SU-DHL-6 (cell line): ENCODE measurements at regions not wholly inside any gene's neighbourhood (a gene's known extent, or its start where the extent isn't known, plus 50 kb on each side); places are given as distances from the start of the nearest gene placed in this dataset.

Source experiments
- H2AFZ ChIP-seq: fragments of 200-600 bp; sonication (generic); 2 replicates; pipeline ENCODE4 v1.6.1; 2014; ENCODE audit warnings: low read depth, mild to moderate bottlenecking, moderate library complexity, mixed read lengths, antibody characterized with exemption, low read length; ENCODE audit not compliant: severe bottlenecking
- H3F3A ChIP-seq: fragments of 200-600 bp; shearing (Covaris generic); 2 replicates; pipeline ENCODE4 v1.6.0; 2016; ENCODE audit warnings: antibody characterized with exemption, mild to moderate bottlenecking; ENCODE audit not compliant: insufficient read depth
- H3K27ac ChIP-seq: fragments of 200-600 bp; sonication (generic); 2 replicates; pipeline ENCODE4 v1.5.1; 2016; ENCODE audit warnings: low read depth, mild to moderate bottlenecking, low read length, moderate library complexity, mixed read lengths
- H3K27me3 ChIP-seq: fragments of 200-600 bp; sonication (generic), shearing (Covaris generic); 2 replicates; pipeline ENCODE4 v1.6.0; 2014; ENCODE audit warnings: mild to moderate bottlenecking, low read length
- H3K36me3 ChIP-seq: fragments of 200-600 bp; sonication (generic); 2 replicates; pipeline ENCODE4 v1.6.1; 2014; ENCODE audit warnings: mild to moderate bottlenecking, low read length, mixed read lengths
- H3K4me2 ChIP-seq: fragments of 300-600, 200-600 bp; shearing (Covaris generic), sonication (generic); 2 replicates; pipeline ENCODE4 v1.6.0; 2014; ENCODE audit warnings: low read length, low read depth, mild to moderate bottlenecking; ENCODE audit not compliant: poor library complexity, severe bottlenecking
- H3K4me3 ChIP-seq: fragments of 200-600 bp; sonication (generic); 2 replicates; pipeline ENCODE4 v1.5.1; 2014; ENCODE audit warnings: antibody characterized with exemption, low read length, mild to moderate bottlenecking, mixed read lengths; ENCODE audit not compliant: insufficient read depth, poor library complexity, severe bottlenecking
- H3K79me2 ChIP-seq: fragments of 200-600 bp; sonication (generic); 2 replicates; pipeline ENCODE4 v1.6.1; 2014; ENCODE audit warnings: mild to moderate bottlenecking, low read length, moderate library complexity; ENCODE audit not compliant: insufficient read depth
- H3K9ac ChIP-seq: fragments of 200-600 bp; sonication (generic); 2 replicates; pipeline ENCODE4 v1.7.0; 2014; ENCODE audit warnings: mild to moderate bottlenecking, low read length
- H3K9me2 ChIP-seq: fragments of 200-600 bp; sonication (generic); replicated peaks from 2 replicates; pipeline ENCODE4 v1.6.1; 2014; ENCODE audit warnings: low read length; ENCODE audit not compliant: insufficient read depth
- H3K9me3 ChIP-seq: fragments of 200-600 bp; sonication (generic); 2 replicates; pipeline ENCODE4 v1.6.1; 2014; ENCODE audit warnings: low read length, mixed read lengths; ENCODE audit not compliant: insufficient read depth
- H4K20me1 ChIP-seq: fragments of 200-600 bp; sonication (generic); 2 replicates; pipeline ENCODE4 v1.6.1; 2014; ENCODE audit warnings: low read depth, mild to moderate bottlenecking, antibody characterized with exemption, low read length, moderate library complexity, mixed read lengths
- EZH2phosphoT487 ChIP-seq: fragments of 200-600 bp; sonication (generic), shearing (Covaris generic); conservative IDR thresholded peaks from 2 replicates; pipeline ENCODE4 v1.6.1; 2018; ENCODE audit warnings: mild to moderate bottlenecking, antibody characterized with exemption, low read length, moderate library complexity, mixed read lengths
- TF ChIP-seq, protein P1 (sequence below): fragments of 200-600 bp; sonication (generic); IDR thresholded peaks from one replicate; pipeline ENCODE4 v1.5.1; 2017; ENCODE audit warnings: antibody characterized with exemption, mild to moderate bottlenecking, low read length, moderate library complexity; ENCODE audit not compliant: insufficient read depth, poor library complexity, severe bottlenecking

DNA sequence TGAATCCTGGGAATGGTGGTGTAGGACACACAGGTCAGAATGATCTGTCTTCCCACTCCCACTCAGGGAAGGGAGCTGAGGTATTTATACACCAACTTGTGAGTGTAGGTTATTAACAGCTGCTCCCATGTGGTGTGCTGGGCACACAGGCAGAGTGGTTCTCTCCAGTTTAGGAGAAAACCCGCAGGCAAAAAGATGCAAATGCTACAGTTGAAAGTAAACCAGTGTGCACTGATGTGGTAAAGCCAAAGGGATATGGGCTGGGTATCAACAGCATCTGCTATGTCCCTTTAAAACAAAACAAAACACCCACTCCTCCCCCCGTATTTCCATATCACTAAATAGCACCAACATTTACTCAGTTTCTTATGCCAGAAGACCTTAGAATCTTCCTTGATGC lies 75.4 kb upstream of the SYT13 start:
- H3K79me2 ChIP-seq, result no peaks in the 10 kb centered on the region
- H3K4me3 ChIP-seq, result no peak overlapping the region
- no peaks in the 10 kb centered on the region for H3K9me2 ChIP-seq
- H3K27ac ChIP-seq, result no peak overlapping the region
- TF ChIP-seq, protein P1, sequence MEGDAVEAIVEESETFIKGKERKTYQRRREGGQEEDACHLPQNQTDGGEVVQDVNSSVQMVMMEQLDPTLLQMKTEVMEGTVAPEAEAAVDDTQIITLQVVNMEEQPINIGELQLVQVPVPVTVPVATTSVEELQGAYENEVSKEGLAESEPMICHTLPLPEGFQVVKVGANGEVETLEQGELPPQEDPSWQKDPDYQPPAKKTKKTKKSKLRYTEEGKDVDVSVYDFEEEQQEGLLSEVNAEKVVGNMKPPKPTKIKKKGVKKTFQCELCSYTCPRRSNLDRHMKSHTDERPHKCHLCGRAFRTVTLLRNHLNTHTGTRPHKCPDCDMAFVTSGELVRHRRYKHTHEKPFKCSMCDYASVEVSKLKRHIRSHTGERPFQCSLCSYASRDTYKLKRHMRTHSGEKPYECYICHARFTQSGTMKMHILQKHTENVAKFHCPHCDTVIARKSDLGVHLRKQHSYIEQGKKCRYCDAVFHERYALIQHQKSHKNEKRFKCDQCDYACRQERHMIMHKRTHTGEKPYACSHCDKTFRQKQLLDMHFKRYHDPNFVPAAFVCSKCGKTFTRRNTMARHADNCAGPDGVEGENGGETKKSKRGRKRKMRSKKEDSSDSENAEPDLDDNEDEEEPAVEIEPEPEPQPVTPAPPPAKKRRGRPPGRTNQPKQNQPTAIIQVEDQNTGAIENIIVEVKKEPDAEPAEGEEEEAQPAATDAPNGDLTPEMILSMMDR, result no peak
- no peak overlapping the region for H2AFZ ChIP-seq
- H3K27me3 ChIP-seq, result no peaks in the 10 kb centered on the region
- no peaks in the 10 kb centered on the region for H3F3A ChIP-seq
- H3K4me2 ChIP-seq, result no peak overlapping the region
- no peaks in the 10 kb centered on the region for H3K9me3 ChIP-seq
- H4K20me1 ChIP-seq, result no peaks in the 10 kb centered on the region
- H3K36me3 ChIP-seq, result no peaks in the 10 kb centered on the region
- H3K9ac ChIP-seq, result no peak overlapping the region

DNA sequence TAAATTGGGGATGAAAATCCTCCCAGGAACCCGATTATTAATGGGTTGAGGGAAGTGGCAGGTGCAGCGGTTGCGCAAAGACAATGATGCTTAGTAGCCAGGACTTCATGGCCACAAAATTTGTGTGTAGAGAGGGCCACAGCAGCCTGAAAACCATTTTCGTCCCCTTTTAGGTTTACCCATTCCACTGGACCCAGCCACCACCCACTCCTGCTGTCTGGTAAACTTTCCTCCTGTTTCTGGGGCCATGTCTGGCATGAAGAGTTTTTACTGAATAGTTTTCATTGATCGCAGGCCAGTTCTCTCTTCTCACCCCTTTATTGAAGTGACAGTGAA lies 69.5 kb upstream of the SYT13 start:
- Histone ChIP-seq H4K20me1 (no peaks in the 10 kb centered on the region), H3K36me3 (no peaks in the 10 kb centered on the region), H3K79me2 (no peaks in the 10 kb centered on the region), H3K9me2 (no peaks in the 10 kb centered on the region), H3K27ac (no peak overlapping the region), H3K27me3 (no peaks in the 10 kb centered on the region), H2AFZ (peak overlapping the region; percentile 94), H3K4me2 (peak overlapping the region; percentile 65), H3K9ac (peak overlapping the region; percentile 46), H3K9me3 (no peaks in the 10 kb centered on the region), H3K4me3 (peak overlapping the region; percentile 53), H3F3A (no peaks in the 10 kb centered on the region)
- TF ChIP-seq, protein P1, result no peak
- no peak for TF ChIP-seq EZH2phosphoT487

DNA sequence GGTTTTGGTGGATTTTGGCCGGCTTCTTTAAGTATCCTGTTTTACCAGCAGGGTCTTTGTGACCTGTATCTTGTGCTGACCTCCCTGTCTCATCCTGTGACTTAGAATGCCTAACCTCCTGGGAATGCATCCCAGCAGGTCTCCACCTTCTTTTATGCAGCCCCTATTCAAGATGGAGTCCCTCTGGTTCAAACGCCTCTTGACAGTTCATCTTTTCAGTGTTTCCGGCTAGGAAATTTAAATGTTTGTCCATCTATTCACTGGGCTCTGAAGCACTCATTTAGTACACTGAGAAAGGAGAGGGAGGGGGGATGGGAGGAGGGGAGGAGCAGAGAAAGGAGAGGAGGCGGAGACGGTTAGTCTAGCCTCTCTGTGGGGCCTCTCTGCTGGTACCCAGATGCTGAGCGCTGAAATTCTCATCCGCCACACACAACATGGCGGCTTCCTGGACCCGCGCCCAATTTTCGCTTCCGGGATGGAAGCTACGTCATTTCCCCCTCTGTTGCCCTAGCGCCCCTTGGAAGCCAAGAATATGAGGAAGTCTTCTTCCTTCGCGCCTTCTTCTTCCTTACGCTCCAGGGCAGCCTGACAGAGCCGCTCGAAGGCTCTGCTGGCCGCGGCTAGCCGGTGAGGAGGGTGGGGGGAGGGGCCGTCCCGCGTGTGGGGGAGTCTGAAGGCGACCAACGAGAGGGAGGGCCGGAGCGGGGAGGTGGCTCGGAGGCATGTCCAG lies 69.0 kb upstream of the SYT13 start:
- Histone ChIP-seq H3K79me2 (no peaks in the 10 kb centered on the region), H3K4me2 (peak overlapping the region; percentile 65), H3K9ac (peak overlapping the region; percentile 46), H3K9me2 (no peaks in the 10 kb centered on the region), H3F3A (no peaks in the 10 kb centered on the region), H3K4me3 (peak overlapping the region; percentile 53), H3K27ac (no peak overlapping the region), H3K36me3 (no peaks in the 10 kb centered on the region), H3K27me3 (no peaks in the 10 kb centered on the region), H4K20me1 (no peaks in the 10 kb centered on the region), H3K9me3 (no peaks in the 10 kb centered on the region), H2AFZ (peak overlapping the region; percentile 94)
- TF ChIP-seq EZH2phosphoT487, result no peak
- TF ChIP-seq, protein P1, result no peak
